ENCODE measurements at regions not wholly inside any gene's neighbourhood (a gene's known extent, or its start where the extent isn't known, plus 50 kb on each side); places are given as distances from the start of the nearest gene placed in this dataset.

DNA sequence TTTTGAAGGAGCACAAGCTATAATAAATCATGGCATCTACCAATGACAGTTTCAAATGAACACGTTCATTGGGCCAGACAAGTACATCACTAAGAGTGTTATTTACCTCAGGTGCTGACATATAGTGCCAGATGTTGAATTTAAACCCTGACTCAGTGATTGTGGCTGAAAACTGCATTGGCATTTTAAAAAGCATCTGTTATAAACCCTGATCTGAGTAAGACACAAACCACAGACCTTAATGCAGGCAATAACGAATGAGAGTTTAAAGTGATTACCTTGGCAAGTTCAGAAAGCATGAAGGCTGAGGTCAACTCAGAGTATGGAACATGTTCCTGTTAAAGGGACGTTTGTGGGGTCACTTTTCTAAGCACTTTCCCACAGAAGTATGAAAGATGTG is 865.1 kb upstream of the TMPRSS15 start:
- ATAC-seq (ENCODE audit: low FRiP score in 2 of 2), result no peak
- no peaks in the 10 kb centered on the region for H3K9me3 ChIP-seq
- H3K27ac ChIP-seq, result no peak overlapping the region
- no peaks in the 10 kb centered on the region for H3K4me1 ChIP-seq
- H3K4me3 ChIP-seq, result no peak overlapping the region
- TF ChIP-seq EP300 (IDR thresholded peaks at IDR 0.05), result no peak
- 54 to 68% methylated on average over 3 of the region's 3 CpGs for WGBS, 2 donors
- no peaks in the 10 kb centered on the region for H3K36me3 ChIP-seq
- no peak for DNase-seq
- H3K27me3 ChIP-seq, result no peaks in the 10 kb centered on the region

DNA sequence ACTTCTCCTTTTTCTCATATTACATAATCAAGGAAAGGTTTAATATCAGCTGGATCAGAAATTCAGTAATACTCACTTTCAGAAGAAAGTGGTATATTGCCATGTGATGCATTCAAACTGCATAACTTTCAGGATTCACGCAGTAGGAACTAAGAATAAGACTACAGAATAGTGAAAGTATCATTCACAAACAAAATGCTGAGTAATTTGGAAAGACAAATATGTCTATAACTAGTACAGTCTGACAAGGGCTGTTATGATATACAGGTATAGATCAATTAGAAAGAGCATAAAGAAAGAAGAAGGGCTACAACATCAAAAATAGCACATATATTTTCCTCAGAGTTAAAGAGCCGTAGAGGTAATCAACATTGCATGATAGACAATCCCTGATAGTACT is 871.5 kb upstream of the TMPRSS15 start:
- no peaks in the 10 kb centered on the region for H3K36me3 ChIP-seq
- ATAC-seq (ENCODE audit: low FRiP score in 2 of 2) (no peak), DNase-seq (no peak)
- no peak overlapping the region for H3K4me3 ChIP-seq
- WGBS, 2 donors, result 87 to 93% methylated on average over 2 of the region's 2 CpGs
- H3K9me3 ChIP-seq, result no peaks in the 10 kb centered on the region
- H3K4me1 ChIP-seq, result no peaks in the 10 kb centered on the region
- no peaks in the 10 kb centered on the region for H3K27me3 ChIP-seq
- TF ChIP-seq EP300 (IDR thresholded peaks at IDR 0.05) (no peak), POLR2AphosphoS5 (IDR thresholded peaks at IDR 0.05) (no peak), POLR2A (IDR thresholded peaks at IDR 0.05) (no peak)
- TF ChIP-seq, protein P1, sequence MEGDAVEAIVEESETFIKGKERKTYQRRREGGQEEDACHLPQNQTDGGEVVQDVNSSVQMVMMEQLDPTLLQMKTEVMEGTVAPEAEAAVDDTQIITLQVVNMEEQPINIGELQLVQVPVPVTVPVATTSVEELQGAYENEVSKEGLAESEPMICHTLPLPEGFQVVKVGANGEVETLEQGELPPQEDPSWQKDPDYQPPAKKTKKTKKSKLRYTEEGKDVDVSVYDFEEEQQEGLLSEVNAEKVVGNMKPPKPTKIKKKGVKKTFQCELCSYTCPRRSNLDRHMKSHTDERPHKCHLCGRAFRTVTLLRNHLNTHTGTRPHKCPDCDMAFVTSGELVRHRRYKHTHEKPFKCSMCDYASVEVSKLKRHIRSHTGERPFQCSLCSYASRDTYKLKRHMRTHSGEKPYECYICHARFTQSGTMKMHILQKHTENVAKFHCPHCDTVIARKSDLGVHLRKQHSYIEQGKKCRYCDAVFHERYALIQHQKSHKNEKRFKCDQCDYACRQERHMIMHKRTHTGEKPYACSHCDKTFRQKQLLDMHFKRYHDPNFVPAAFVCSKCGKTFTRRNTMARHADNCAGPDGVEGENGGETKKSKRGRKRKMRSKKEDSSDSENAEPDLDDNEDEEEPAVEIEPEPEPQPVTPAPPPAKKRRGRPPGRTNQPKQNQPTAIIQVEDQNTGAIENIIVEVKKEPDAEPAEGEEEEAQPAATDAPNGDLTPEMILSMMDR (IDR thresholded peaks at IDR 0.05), result no peak
- no peak overlapping the region for H3K27ac ChIP-seq

DNA sequence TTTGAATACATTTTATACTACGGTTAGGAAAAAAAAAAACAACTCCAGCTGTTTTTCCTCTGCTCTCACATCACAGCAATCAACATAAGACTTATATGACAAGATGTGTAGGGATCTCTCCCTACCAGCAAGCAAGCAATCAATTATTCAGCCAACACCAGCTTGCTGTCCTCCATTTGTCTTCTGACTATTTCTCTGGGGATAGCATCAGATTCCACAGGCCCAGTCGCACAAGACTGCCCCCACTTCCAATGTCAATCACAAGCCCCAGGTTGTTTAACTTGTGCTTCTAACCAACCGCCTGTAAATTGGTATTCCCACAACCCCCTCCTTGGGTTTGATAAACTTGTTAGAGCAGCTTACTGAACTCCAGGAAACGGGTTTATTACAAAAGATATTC is 873.1 kb upstream of the TMPRSS15 start:
- Histone ChIP-seq H3K4me3 (no peak overlapping the region), H3K36me3 (no peaks in the 10 kb centered on the region), H3K27me3 (no peaks in the 10 kb centered on the region), H3K27ac (no peak overlapping the region), H3K4me1 (no peaks in the 10 kb centered on the region), H3K9me3 (no peaks in the 10 kb centered on the region)
- ATAC-seq (ENCODE audit: low FRiP score in 2 of 2), result no peak
- 51 to 71% methylated on average over 4 of the region's 4 CpGs for WGBS, 2 donors
- TF ChIP-seq EP300 (IDR thresholded peaks at IDR 0.05), result no peak
- TF ChIP-seq POLR2AphosphoS5 (IDR thresholded peaks at IDR 0.05), result no peak
- TF ChIP-seq, protein P1 (IDR thresholded peaks at IDR 0.05), result no peak
- no peak for DNase-seq

DNA sequence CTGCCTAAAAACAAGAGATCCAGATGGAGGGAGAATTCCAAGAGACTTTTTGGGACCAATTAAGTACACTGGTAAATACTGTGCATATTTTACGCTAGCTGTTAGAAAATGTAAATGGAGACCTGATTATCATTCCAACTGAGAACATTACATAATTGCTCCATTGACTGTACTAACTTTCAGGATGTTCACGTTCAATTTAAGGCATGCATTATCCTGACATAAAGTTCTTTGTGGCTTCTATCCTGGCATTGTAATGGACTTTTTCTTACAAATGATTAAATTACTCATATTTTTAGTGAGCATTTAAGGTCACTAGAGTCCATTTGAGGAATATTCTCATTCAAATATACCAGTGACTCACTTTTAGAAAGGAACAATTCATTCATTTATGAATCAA is 883.3 kb upstream of the TMPRSS15 start:
- no peak overlapping the region for H3K4me3 ChIP-seq
- TF ChIP-seq, protein P1 (IDR thresholded peaks at IDR 0.05), result no peak
- TF ChIP-seq EP300 (IDR thresholded peaks at IDR 0.05) (no peak), POLR2AphosphoS5 (IDR thresholded peaks at IDR 0.05) (no peak), POLR2A (IDR thresholded peaks at IDR 0.05) (no peak)
- no peaks in the 10 kb centered on the region for H3K27me3 ChIP-seq
- H3K9me3 ChIP-seq, result no peaks in the 10 kb centered on the region
- ATAC-seq (ENCODE audit: low FRiP score in 2 of 2), result no peak
- H3K36me3 ChIP-seq, result no peaks in the 10 kb centered on the region
- no peak for DNase-seq
- H3K27ac ChIP-seq, result no peak overlapping the region
- no peaks in the 10 kb centered on the region for H3K4me1 ChIP-seq
- WGBS, 2 donors, result 84 to 89% methylated on average over 2 of the region's 2 CpGs

DNA sequence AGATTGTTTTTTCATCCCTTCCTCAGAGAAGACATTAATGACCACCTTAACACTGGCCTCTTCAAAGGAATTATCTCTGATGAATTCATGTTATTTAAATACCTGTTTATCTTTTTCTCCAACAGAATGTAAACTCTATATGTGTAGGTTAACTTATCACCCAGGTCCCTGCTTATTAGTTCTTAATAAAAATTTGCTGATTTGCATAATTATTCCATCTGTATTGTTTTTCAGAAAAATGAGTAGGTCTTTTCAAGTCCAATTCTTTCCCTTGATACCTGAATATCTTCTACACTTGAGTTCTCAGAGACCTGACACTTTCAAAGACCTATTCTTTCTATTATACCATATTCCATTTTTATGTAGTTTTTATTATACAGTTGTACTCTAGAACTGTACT is 886.7 kb upstream of the TMPRSS15 start:
- H3K9me3 ChIP-seq, result no peaks in the 10 kb centered on the region
- H3K36me3 ChIP-seq, result no peaks in the 10 kb centered on the region
- H3K4me3 ChIP-seq, result no peak overlapping the region
- TF ChIP-seq EP300 (IDR thresholded peaks at IDR 0.05), result no peak
- no peak for TF ChIP-seq POLR2AphosphoS5 (IDR thresholded peaks at IDR 0.05)
- TF ChIP-seq, protein P1 (IDR thresholded peaks at IDR 0.05), result no peak
- TF ChIP-seq POLR2A (IDR thresholded peaks at IDR 0.05), result no peak
- H3K4me1 ChIP-seq, result no peaks in the 10 kb centered on the region
- no peak overlapping the region for H3K27ac ChIP-seq
- DNase-seq, result no peak
- ATAC-seq (ENCODE audit: low FRiP score in 2 of 2), result no peak
- H3K27me3 ChIP-seq, result no peaks in the 10 kb centered on the region
